ENCODE measurements at regions not wholly inside any gene's neighbourhood (a gene's known extent, or its start where the extent isn't known, plus 50 kb on each side); places are given as distances from the start of the nearest gene placed in this dataset.

DNA sequence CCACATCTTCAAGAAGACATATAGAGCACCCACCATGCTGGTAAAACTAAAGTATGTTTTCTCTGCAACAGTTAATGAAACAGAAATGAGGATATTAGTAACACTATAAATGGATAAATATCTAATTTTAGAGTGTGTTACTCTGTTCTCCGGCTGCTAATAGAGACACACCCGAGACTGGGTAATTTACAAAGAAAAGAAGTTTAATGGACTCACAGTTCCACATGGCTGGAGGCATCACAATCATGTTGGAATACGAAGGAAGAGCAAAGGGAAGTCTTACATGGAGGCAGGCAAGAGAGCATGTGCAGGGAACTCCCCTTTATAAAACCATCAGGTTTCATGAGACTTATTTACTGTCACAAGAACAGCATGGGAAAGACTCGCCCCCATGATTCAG is 287.2 kb downstream of the SRGAP2C start:
- intact Hi-C loops (cut with micrococcal nuclease) = loop anchor here (5.0 kb wide), 2 partner anchors 40 to 85 kb away; no protein-coding TSS in a partner anchor
- no peak overlapping the region for H2AK9ac ChIP-seq (replicated peaks; ENCODE audit: low read depth, low read length, poor library complexity)
- H3K36me3 ChIP-seq (ENCODE audit: control insufficient read depth, insufficient read depth, low read length) = no peaks in the 10 kb centered on the region
- no peak overlapping the region for H2AK5ac ChIP-seq (ENCODE audit: low read depth, low read length)
- H3K9ac ChIP-seq (ENCODE audit: low read depth, low read length) = no peak overlapping the region
- in situ Hi-C loops (cut with MboI; ENCODE audit: low sequenced_read_pairs) = no loop called here
- no peak overlapping the region for H3K14ac ChIP-seq (replicated peaks; ENCODE audit: low read depth, low read length)
- no peaks in the 10 kb centered on the region; the same call in 1 of the 2 replicates for H3K27me3 ChIP-seq (ENCODE audit: control insufficient read depth, insufficient read depth, low read length)
- dilution Hi-C loops (cut with HindIII; ENCODE audit: low sequenced_read_pairs, unreplicated experiment) = no loop called here
- no peak overlapping the region for H3K4me3 ChIP-seq (ENCODE audit: insufficient read depth, low read depth, low read length)
- no peak overlapping the region for H3K4me2 ChIP-seq (ENCODE audit: low read depth, low read length)
- TF ChIP-seq CHD1 (IDR thresholded peaks at IDR 0.05; ENCODE audit: low read depth, low read length) (no peak), MAZ (IDR thresholded peaks at IDR 0.05; ENCODE audit: borderline replicate concordance, low read depth, low read length) (no peak), SMC3 (IDR thresholded peaks at IDR 0.05; ENCODE audit: low read depth, low read length) (no peak)
- H2BK5ac ChIP-seq (ENCODE audit: low read depth, low read length, poor library complexity, severe bottlenecking) = no peak overlapping the region
- ATAC-seq (ENCODE audit: low read depth) (no peak), DNase-seq (no peak)
- no peak overlapping the region for H3K56ac ChIP-seq (ENCODE audit: extremely low read depth, insufficient read depth, low read length)
- no peak overlapping the region for H3K27ac ChIP-seq (ENCODE audit: insufficient read depth, low read length)
- no peak overlapping the region for H2BK120ac ChIP-seq (ENCODE audit: low read depth, low read length)
- no peaks in the 10 kb centered on the region for H4K20me1 ChIP-seq (ENCODE audit: insufficient read depth, low read length)
- no peak overlapping the region for H3K18ac ChIP-seq (ENCODE audit: low read depth, low read length)
- no peaks in the 10 kb centered on the region for H3K4me1 ChIP-seq (ENCODE audit: control insufficient read depth, insufficient read depth, low read length)
- no peak overlapping the region for H3K4ac ChIP-seq (ENCODE audit: low read depth, low read length)
- no peaks in the 10 kb centered on the region for H3K9me3 ChIP-seq (ENCODE audit: control insufficient read depth, insufficient read depth, low read length)
- no peak overlapping the region for H2BK20ac ChIP-seq (ENCODE audit: low read depth, low read length)
- no peak overlapping the region for H2BK15ac ChIP-seq (ENCODE audit: low read depth, low read length)
- no peak overlapping the region for H2AFZ ChIP-seq (replicated peaks; ENCODE audit: low read length, poor library complexity)
- POLR2A ChIA-PET (ENCODE audit: unreplicated experiment) = no interaction called here
- H4K91ac ChIP-seq (ENCODE audit: insufficient read depth, low read depth, low read length) = no peak overlapping the region
- H3K23ac ChIP-seq (ENCODE audit: low read depth, low read length) = no peak overlapping the region
- no peaks in the 10 kb centered on the region for H3K79me1 ChIP-seq (ENCODE audit: low read depth in 1 of 2, low read length in 2 of 2)
- no CpG with 5 or more reads among the region's 4 CpGs for WGBS, 2 experiments (ENCODE audit: extremely low coverage in 2 of 2, insufficient read length in 1 of 2)
- H4K5ac ChIP-seq (ENCODE audit: low read depth, low read length) = no peak overlapping the region
- no peak overlapping the region for H4K8ac ChIP-seq (ENCODE audit: low read depth in 2 of 2, low read length in 2 of 2)
- BruUV-seq (replicated peaks) = no TSS peak
- CTCF ChIA-PET = no interaction called here
- no peaks in the 10 kb centered on the region for H3K9me1 ChIP-seq (ENCODE audit: insufficient read depth, low read length)
